Right lobe of liver (tissue), 6 donors: ENCODE measurements at regions not wholly inside any gene's neighbourhood (a gene's known extent, or its start where the extent isn't known, plus 50 kb on each side); places are given as distances from the start of the nearest gene placed in this dataset.

Experiments used
- ATAC-seq, 4 donors: fragments of 200-7000 bp; cut with Tn5 transposase; one replicate each; pipeline ENCODE4 v1.9.1; 2020; ENCODE audit warnings: mild to moderate bottlenecking in 4 of 4, moderate library complexity in 4 of 4
- DNase-seq, 3 donors: peaks; one replicate each; pipeline ENCODE4 v3.0.0-alpha.2; 2020
- H3K27ac ChIP-seq, 3 donors: fragments of 200-600 bp; one replicate each; pipeline ENCODE4 v1.8.0; 2022
- H3K27me3 ChIP-seq, 2 donors: fragments of 200-600 bp; one replicate each; pipeline ENCODE4 v1.8.0; 2022
- H3K36me3 ChIP-seq, 4 donors: fragments of 200-600 bp; sonication (generic) in 1 of 4; one replicate each; pipeline versions ENCODE4 v1.5.1 to v1.8.0; 2017 to 2022; ENCODE audit warnings: control low read depth in 1 of 4
- H3K4me1 ChIP-seq, 4 donors: fragments of 200-600 bp; sonication (generic) in 1 of 4; one replicate each; pipeline versions ENCODE4 v1.5.1 to v1.8.0; 2017 to 2022; ENCODE audit warnings: control low read depth in 1 of 4
- H3K4me3 ChIP-seq, 3 donors: fragments of 200-600 bp; one replicate each; pipeline ENCODE4 v1.8.0; 2022
- H3K9me3 ChIP-seq, 4 donors: fragments of 200-600 bp; sonication (generic) in 1 of 4; one replicate each; pipeline versions ENCODE4 v1.5.1 to v1.8.0; 2017 to 2022; ENCODE audit warnings: control low read depth in 1 of 4
- POLR2A ChIP-seq: fragments of 450-650 bp; IDR thresholded peaks from one replicate; pipeline ENCODE4 v1.6.1; 2017; ENCODE audit warnings: antibody characterized with exemption, mild to moderate bottlenecking
- WGBS: methylation state at CpG from one replicate; pipeline ENCODE4 v1.1.6; 2018; ENCODE audit warnings: low coverage, low lambda C conversion rate; ENCODE audit not compliant: insufficient coverage; ENCODE audit errors: missing lambda C conversion rate; 5-methylcytosine and 5-hydroxymethylcytosine counted together
- intact Hi-C, 2 donors: fragments of 100-400 bp; cut with DNase I; formaldehyde crosslinking; loops; one replicate each; pipeline versions ENCODE4 v1.11.2 to v1.14.1; 2022
- TF ChIP-seq, protein P1 (sequence below), 4 donors: fragments of 200-600 bp in 3 of 4; fragments of 450-650 bp in 1 of 4; IDR thresholded peaks; one replicate each; pipeline versions ENCODE4 v1.5.1 to v1.8.0; 2016 to 2022; ENCODE audit warnings: antibody characterized with exemption in 4 of 4, mild to moderate bottlenecking in 2 of 4
- donor health status: DM: no; HTN: yes; CAD: no.
- donor health status: DM: no; HTN: no; CAD: no.
- donor health status: DM: no; HTN: no; CAD: no.
- donor health status: DM: no; HTN: yes; CAD: no.
- donor health status: DM: no; HTN: yes; CAD: no.

DNA sequence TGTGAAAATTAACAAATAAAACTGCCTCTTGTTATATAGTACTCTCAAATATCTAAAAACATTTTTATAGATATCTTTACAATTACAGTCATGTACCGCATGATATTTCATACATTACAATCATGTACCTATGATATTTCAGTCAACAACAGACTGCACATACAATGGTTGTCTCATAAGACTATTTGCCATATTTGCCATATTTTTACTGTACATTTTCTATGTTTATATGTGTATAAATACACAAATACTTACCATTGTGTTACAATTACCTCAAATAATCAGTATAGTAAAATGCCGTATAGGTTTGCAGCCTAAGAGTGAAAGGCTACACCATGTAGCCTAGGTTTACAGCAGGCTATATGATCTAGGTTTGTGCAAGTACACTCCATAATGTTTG is 336.0 kb upstream of the PCDH15 start:
- H3K27me3 ChIP-seq: no peaks in the 10 kb centered on the region
- no peak for TF ChIP-seq POLR2A
- TF ChIP-seq, protein P1, sequence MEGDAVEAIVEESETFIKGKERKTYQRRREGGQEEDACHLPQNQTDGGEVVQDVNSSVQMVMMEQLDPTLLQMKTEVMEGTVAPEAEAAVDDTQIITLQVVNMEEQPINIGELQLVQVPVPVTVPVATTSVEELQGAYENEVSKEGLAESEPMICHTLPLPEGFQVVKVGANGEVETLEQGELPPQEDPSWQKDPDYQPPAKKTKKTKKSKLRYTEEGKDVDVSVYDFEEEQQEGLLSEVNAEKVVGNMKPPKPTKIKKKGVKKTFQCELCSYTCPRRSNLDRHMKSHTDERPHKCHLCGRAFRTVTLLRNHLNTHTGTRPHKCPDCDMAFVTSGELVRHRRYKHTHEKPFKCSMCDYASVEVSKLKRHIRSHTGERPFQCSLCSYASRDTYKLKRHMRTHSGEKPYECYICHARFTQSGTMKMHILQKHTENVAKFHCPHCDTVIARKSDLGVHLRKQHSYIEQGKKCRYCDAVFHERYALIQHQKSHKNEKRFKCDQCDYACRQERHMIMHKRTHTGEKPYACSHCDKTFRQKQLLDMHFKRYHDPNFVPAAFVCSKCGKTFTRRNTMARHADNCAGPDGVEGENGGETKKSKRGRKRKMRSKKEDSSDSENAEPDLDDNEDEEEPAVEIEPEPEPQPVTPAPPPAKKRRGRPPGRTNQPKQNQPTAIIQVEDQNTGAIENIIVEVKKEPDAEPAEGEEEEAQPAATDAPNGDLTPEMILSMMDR (IDR thresholded peaks at IDR 0.05): no peak
- ATAC-seq (no peak), DNase-seq (no peak)
- intact Hi-C loops: no loop called here
- no peak overlapping the region for H3K4me3 ChIP-seq
- H3K4me1 ChIP-seq: no peaks in the 10 kb centered on the region
- WGBS: 89% methylated on average over 2 of the region's 2 CpGs
- no peaks in the 10 kb centered on the region for H3K36me3 ChIP-seq
- H3K27ac ChIP-seq: no peak overlapping the region
- H3K9me3 ChIP-seq: no peaks in the 10 kb centered on the region

DNA sequence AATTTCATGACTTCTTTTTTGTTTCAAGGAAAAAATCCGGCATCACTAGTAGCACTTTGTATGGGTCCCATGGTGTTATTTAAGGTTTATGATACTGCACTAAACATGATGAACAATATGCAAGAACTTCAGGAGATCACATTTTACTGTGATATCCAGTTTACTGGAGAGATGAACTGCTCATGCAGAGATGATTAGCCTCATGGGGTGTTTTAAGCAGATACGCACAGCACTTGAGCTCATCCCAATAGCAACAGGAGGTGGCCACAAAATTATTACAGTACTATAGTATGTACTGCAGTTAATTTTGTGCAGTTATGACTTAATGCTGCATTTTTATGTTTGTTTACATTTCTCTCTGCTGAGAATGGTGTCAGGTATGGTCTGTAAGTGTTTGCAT is 303.7 kb upstream of the PCDH15 start:
- 57% methylated on average over 2 of the region's 2 CpGs for WGBS
- no peaks in the 10 kb centered on the region for H3K9me3 ChIP-seq
- no peaks in the 10 kb centered on the region for H3K27me3 ChIP-seq
- no peak for DNase-seq
- no peak overlapping the region for H3K27ac ChIP-seq
- no peaks in the 10 kb centered on the region for H3K4me1 ChIP-seq
- no peak overlapping the region for H3K4me3 ChIP-seq
- intact Hi-C loops: no loop called here
- H3K36me3 ChIP-seq: no peaks in the 10 kb centered on the region
- ATAC-seq: no peak
- TF ChIP-seq, protein P1 (IDR thresholded peaks at IDR 0.05): no peak
- no peak for TF ChIP-seq POLR2A

DNA sequence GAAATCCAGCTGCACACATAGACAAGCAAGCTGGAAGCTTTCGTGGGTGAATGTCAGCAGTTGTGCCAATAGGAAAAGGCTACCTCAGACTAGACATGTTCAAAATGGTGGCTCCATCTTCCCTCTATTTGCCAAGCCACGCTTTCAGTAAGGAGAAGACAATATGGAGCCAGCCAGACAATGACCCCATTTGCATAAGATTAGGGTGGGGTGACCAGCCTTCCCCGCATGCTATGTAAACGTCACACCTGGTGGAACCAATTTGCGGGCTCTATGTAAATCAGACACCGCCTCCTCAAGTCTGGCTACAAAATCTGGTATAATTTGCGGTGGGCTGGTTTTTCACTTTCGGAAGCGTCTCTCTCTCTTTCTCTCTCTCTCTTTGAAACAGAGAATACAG is 297.4 kb upstream of the PCDH15 start:
- no peaks in the 10 kb centered on the region for H3K36me3 ChIP-seq
- intact Hi-C loops: no loop called here
- H3K4me1 ChIP-seq: no peaks in the 10 kb centered on the region
- H3K27me3 ChIP-seq: peaks cover 0 to 3% of the 10 kb centered on the region in 2 donors
- no peak for DNase-seq
- H3K4me3 ChIP-seq: no peak overlapping the region
- WGBS: 69% methylated on average over 6 of the region's 9 CpGs
- no peak for ATAC-seq
- TF ChIP-seq, protein P1 (IDR thresholded peaks at IDR 0.05): no peak
- no peak for TF ChIP-seq POLR2A
- no peaks in the 10 kb centered on the region for H3K9me3 ChIP-seq
- no peak overlapping the region for H3K27ac ChIP-seq

DNA sequence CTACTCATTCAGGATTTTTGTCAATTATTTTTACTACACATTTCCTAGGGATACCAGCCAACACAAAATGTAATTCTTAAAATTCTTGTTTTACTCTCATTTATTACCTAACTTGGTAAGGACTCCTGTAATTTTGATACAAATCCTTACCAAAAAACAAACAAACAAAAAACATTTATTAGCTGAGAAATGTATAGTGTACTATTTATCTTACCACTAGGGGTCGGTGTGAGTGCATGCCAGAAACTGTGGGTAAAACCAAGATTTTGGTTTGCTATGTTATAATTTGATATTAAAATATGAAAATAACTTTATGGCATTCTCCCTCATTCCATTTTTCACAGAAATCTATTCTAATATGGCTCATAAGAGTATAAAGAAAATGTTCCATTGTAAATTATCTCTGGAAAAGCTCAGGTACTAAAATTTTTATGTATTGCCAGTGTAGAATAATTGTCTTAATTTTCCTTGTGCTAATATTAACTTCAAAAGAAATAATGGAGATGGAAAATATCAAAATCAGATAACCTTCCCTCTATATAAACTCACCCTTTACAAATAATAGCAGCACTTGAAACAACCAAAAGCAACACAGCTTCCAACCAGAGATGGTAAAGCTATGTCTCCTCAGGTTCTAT is 290.8 kb upstream of the PCDH15 start:
- DNase-seq (no peak), ATAC-seq (no peak)
- Histone ChIP-seq H3K9me3 (no peaks in the 10 kb centered on the region), H3K4me3 (no peak overlapping the region), H3K4me1 (no peaks in the 10 kb centered on the region), H3K27ac (no peak overlapping the region), H3K27me3 (peaks cover 0 to 3% of the 10 kb centered on the region in 2 donors), H3K36me3 (no peaks in the 10 kb centered on the region)
- intact Hi-C loops: no loop called here
- 4% methylated on average over 1 of the region's 1 CpG for WGBS
- no peak for TF ChIP-seq POLR2A
- TF ChIP-seq, protein P1 (IDR thresholded peaks at IDR 0.05): peak; percentile 47 to 75 (median 70)

DNA sequence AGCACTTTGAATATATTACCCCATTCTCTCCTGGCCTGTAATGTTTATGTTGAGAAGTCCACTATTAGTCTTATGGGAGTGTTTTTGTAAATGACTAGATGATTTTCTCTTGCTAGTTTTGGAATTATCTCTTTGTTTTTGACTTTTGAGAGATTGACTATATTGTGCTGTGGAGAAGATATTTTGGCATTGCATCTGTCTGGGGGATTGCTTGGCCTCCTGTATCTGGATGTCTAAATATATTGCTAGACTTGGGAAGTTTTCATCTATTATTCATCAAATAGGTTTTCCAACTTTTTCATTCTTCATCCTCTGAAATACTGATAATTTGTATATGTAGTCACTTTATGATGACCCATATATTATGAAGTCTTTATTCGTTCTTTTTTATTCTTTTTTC is 277.1 kb upstream of the PCDH15 start:
- no peak for DNase-seq
- Histone ChIP-seq H3K36me3 (no peaks in the 10 kb centered on the region), H3K4me1 (no peaks in the 10 kb centered on the region), H3K27me3 (no peaks in the 10 kb centered on the region), H3K4me3 (no peak overlapping the region), H3K27ac (no peak overlapping the region), H3K9me3 (no peaks in the 10 kb centered on the region)
- no peak for TF ChIP-seq POLR2A
- TF ChIP-seq, protein P1 (IDR thresholded peaks at IDR 0.05): no peak
- intact Hi-C loops: no loop called here
- no peak for ATAC-seq
- WGBS: 44% methylated on average over 1 of the region's 1 CpG
